K562 (cell line): ENCODE measurements at regions not wholly inside any gene's neighbourhood (a gene's known extent, or its start where the extent isn't known, plus 50 kb on each side); places are given as distances from the start of the nearest gene placed in this dataset.

Source experiments
- ATAC-seq: fragments of 200-7000 bp; cut with Tn5 transposase; 3 replicates; pipeline ENCODE4 v1.9.1; 2020; ENCODE audit warnings: moderate library complexity
- BruUV-seq: library from RNA; stranded (reverse); fragments of 400-500 nt; replicated peaks from 2 replicates; lab custom pipeline; 2021; lab: Mats Ljungman, UMichigan
- CTCF ChIA-PET: fragments of 300-600 bp; formaldehyde crosslinking; extraction: SDS; loops from one replicate; lab custom pipeline; 2021; ENCODE audit warnings: low intra/inter-chr PET ratio; lab: Yijun Ruan, JAX
- POLR2A ChIA-PET: fragments of 300-600, 350-650 bp; sonication (Branson Sonifier 250); formaldehyde crosslinking; extraction: SDS; loops from one replicate; lab custom pipeline; 2021; ENCODE audit warnings: antibody characterized with exemption, inconsistent platforms; lab: Yijun Ruan, JAX
- DNase-seq, 4 experiments: peaks; one replicate each; pipeline versions ENCODE4 v3.0.0 to v3.0.0-alpha.2; 2011 to 2018; ENCODE audit warnings: low spot score in 3 of 4, mixed read lengths in 3 of 4; ENCODE audit errors: extremely low read depth in 1 of 4
- FAIRE-seq: peaks from 2 replicates; lab custom pipeline; 2011; peaks lifted over from hg19 to GRCh38; lab: Jason Lieb, UNC
- H2AFZ ChIP-seq: 2 replicates; pipeline ENCODE4 v1.6.0; 2011; ENCODE audit warnings: low read depth, low read length, control low read depth, inconsistent platforms
- H3K27ac ChIP-seq: fragments of 200-600 bp; 3 replicates; pipeline ENCODE4 v1.8.0; 2011; ENCODE audit warnings: low read depth, mild to moderate bottlenecking, control low read depth, inconsistent platforms, low read length, moderate library complexity, mixed read lengths; ENCODE audit errors: extremely low read depth
- H3K27me3 ChIP-seq, 2 experiments: fragments of 300-600 bp in 1 of 2; 2 replicates in 1 of 2; 3 replicates in 1 of 2; pipeline versions ENCODE4 v1.6.0 to v1.8.0; 2011; ENCODE audit warnings: inconsistent platforms in 2 of 2, low read length in 2 of 2, mild to moderate bottlenecking in 1 of 2, mixed read lengths in 1 of 2, moderate library complexity in 1 of 2; ENCODE audit not compliant: control insufficient read depth in 2 of 2, insufficient read depth in 2 of 2
- H3K36me3 ChIP-seq: fragments of 300-600 bp; 3 replicates; pipeline ENCODE4 v1.8.0; 2011; ENCODE audit warnings: mild to moderate bottlenecking, low read length, inconsistent platforms; ENCODE audit not compliant: control insufficient read depth, insufficient read depth
- H3K4me1 ChIP-seq, 2 experiments: fragments of 200-600 bp in 1 of 2; replicated peaks in 1 of 2; 2 replicates in 1 of 2; 3 replicates in 1 of 2; pipeline versions ENCODE4 v1.5.1 to v1.8.0; 2011; ENCODE audit warnings: inconsistent platforms in 2 of 2, low read length in 2 of 2, mild to moderate bottlenecking in 1 of 2, mixed read lengths in 1 of 2, moderate library complexity in 1 of 2; ENCODE audit not compliant: control insufficient read depth in 2 of 2, insufficient read depth in 2 of 2
- H3K4me2 ChIP-seq: 2 replicates; pipeline ENCODE4 v1.6.1; 2011; ENCODE audit warnings: low read length, control low read depth, inconsistent platforms, mixed read lengths; ENCODE audit not compliant: insufficient read depth
- H3K4me3 ChIP-seq: fragments of 200-600 bp; sonication (generic), shearing (Covaris generic); 2 replicates; pipeline ENCODE4 v1.5.1; 2016; ENCODE audit warnings: control low read depth, inconsistent platforms
- H3K79me2 ChIP-seq: fragments of 200-600 bp; 3 replicates; pipeline ENCODE4 v1.8.0; 2011; ENCODE audit warnings: low read length, inconsistent platforms; ENCODE audit not compliant: control insufficient read depth, insufficient read depth
- H3K9ac ChIP-seq, 2 experiments: 2 replicates each; pipeline versions ENCODE4 v1.6.0 to v1.6.1; 2011; ENCODE audit warnings: low read depth in 2 of 2, low read length in 2 of 2, control low read depth in 1 of 2, inconsistent platforms in 1 of 2, mild to moderate bottlenecking in 1 of 2, mixed read lengths in 1 of 2; ENCODE audit not compliant: insufficient read depth in 1 of 2
- H3K9me1 ChIP-seq: one replicate; pipeline ENCODE4 v1.6.0; 2011; ENCODE audit warnings: inconsistent platforms, mild to moderate bottlenecking, low read length, moderate library complexity; ENCODE audit not compliant: control insufficient read depth, insufficient read depth
- H3K9me3 ChIP-seq: replicated peaks from 2 replicates; pipeline ENCODE4 v1.5.1; 2011; ENCODE audit warnings: low read depth, low read length, inconsistent platforms; ENCODE audit not compliant: control insufficient read depth, insufficient read depth
- H4K20me1 ChIP-seq: replicated peaks from 2 replicates; pipeline ENCODE4 v1.6.1; 2011; ENCODE audit warnings: low read length, inconsistent platforms, mixed read lengths; ENCODE audit not compliant: control insufficient read depth, insufficient read depth
- BRF1 ChIP-seq: IDR thresholded peaks from 3 replicates; pipeline ENCODE4 v1.6.1; 2011; ENCODE audit warnings: borderline replicate concordance, mild to moderate bottlenecking; ENCODE audit not compliant: insufficient read length; ENCODE audit errors: extremely low read depth
- CEBPB ChIP-seq: fragments of 450-650 bp; IDR thresholded peaks from 2 replicates; pipeline ENCODE4 v1.6.1; 2016; ENCODE audit warnings: missing genetic modification characterization, missing compliant biosample characterization
- CEBPG ChIP-seq, 3 experiments: fragments of 200-800 bp in 1 of 3; sonication (Bioruptor generic) in 1 of 3; sonication (generic) in 1 of 3; formaldehyde crosslinking in 1 of 3; IDR thresholded peaks in 2 of 3; conservative IDR thresholded peaks in 1 of 3; 2 replicates each; pipeline versions ENCODE4 v1.6.1 to v1.8.0; 2016 to 2022; ENCODE audit warnings: missing compliant biosample characterization in 2 of 3, missing genetic modification characterization in 2 of 3, mild to moderate bottlenecking in 1 of 3, missing genetic modification reagents in 1 of 3
- FOSL1 ChIP-seq: fragments of 200-800 bp; sonication (Bioruptor generic); conservative IDR thresholded peaks from 2 replicates; pipeline ENCODE4 v1.6.1; 2016; ENCODE audit warnings: missing genetic modification characterization, missing compliant biosample characterization
- HMGN3 ChIP-seq: IDR thresholded peaks from 2 replicates; pipeline ENCODE4 v1.6.1; 2011; ENCODE audit warnings: borderline replicate concordance, low read depth, mild to moderate bottlenecking, mixed read lengths, low read length; ENCODE audit not compliant: insufficient read length; ENCODE audit errors: extremely low read depth
- POLR2AphosphoS2 ChIP-seq: IDR thresholded peaks from 2 replicates; pipeline ENCODE4 v1.6.1; 2012; ENCODE audit warnings: low read length, improper control_type of control experiment
- SREBF1 ChIP-seq: fragments of 150-350 bp; IDR thresholded peaks from 2 replicates; pipeline ENCODE4 v1.6.1; 2014; ENCODE audit warnings: antibody characterized with exemption, low read depth, low read length, borderline replicate concordance
- STAT6 ChIP-seq: sonication (generic); formaldehyde crosslinking; IDR thresholded peaks from 2 replicates; pipeline ENCODE4 v1.8.1; 2023; ENCODE audit warnings: mild to moderate bottlenecking, missing genetic modification reagents
- ZNF133 ChIP-seq: fragments of 250-450 bp; sonication (Bioruptor Pico); IDR thresholded peaks from 2 replicates; pipeline ENCODE4 v1.4.0; 2020; ENCODE audit warnings: mild to moderate bottlenecking
- ZNF766 ChIP-seq: fragments of 200-800 bp; sonication (Bioruptor generic); conservative IDR thresholded peaks from 2 replicates; pipeline ENCODE4 v1.6.1; 2016; ENCODE audit warnings: missing genetic modification characterization, missing compliant biosample characterization
- WGBS: fragments of 100-300 bp; shearing (Covaris generic); methylation state at CpG from one replicate; pipeline ENCODE4 v1.1.6; 2016; ENCODE audit warnings: low coverage, mixed read lengths; ENCODE audit not compliant: insufficient coverage; ENCODE audit errors: missing lambda C conversion rate; 5-methylcytosine and 5-hydroxymethylcytosine counted together
- in situ Hi-C: fragments of 300-500 bp; cut with MboI; formaldehyde crosslinking; loops from 4 replicates; pipeline ENCODE4 v1.15.0; 2018; ENCODE audit warnings: inconsistent platforms, mixed read lengths
- intact Hi-C: fragments of 100-400 bp; cut with micrococcal nuclease; formaldehyde crosslinking; loops from 2 replicates; pipeline ENCODE4 v1.14.2; 2022

- TF ChIP-seq ZNF766 (CRISPR knock-in tag) (no peak), FOSL1 (tag) (no peak)
These were observed 399.0 kb downstream of the HGF start (continued) for GRCh38 chr7:81370822-81371221.

GRCh38 chr7:81367326-81367931 lies 402.4 kb downstream of the HGF start:
- CTCF ChIA-PET, result no interaction called here
- Histone ChIP-seq H2AFZ (no peak overlapping the region), H3K79me2 (no peaks in the 10 kb centered on the region), H3K27me3 (no peaks in the 10 kb centered on the region), H4K20me1 (no peaks in the 10 kb centered on the region), H3K4me2 (no peak overlapping the region), H3K9ac (no peak overlapping the region), H3K4me3 (no peak overlapping the region), H3K36me3 (no peaks in the 10 kb centered on the region), H3K9me1 (no peaks in the 10 kb centered on the region), H3K9me3 (no peaks in the 10 kb centered on the region), H3K27ac (no peak overlapping the region), H3K4me1 (no peaks in the 10 kb centered on the region)
- POLR2A ChIA-PET, result no interaction called here
- intact Hi-C loops (no loop called here), in situ Hi-C loops (no loop called here)
- BruUV-seq, result no TSS peak
- DNase-seq (no peak), ATAC-seq (no peak), FAIRE-seq (no peak)
- WGBS, result 26% methylated on average over 3 of the region's 3 CpGs
- TF ChIP-seq ZNF133 (CRISPR knock-in tag), result no peak
- peak; percentile 71 for TF ChIP-seq CEBPB (tag)
- no peak for TF ChIP-seq POLR2AphosphoS2
- TF ChIP-seq CEBPG (CRISPR knock-in tag; IDR thresholded peaks at IDR 0.05), result no peak
- TF ChIP-seq CEBPG (tag; conservative IDR thresholded peaks at IDR 0.05 in 1 of 2, IDR thresholded peaks at IDR 0.05 in 1 of 2), result peak in 1 of 2 experiments; percentile 81; a peak in 2 of 4 replicates
- TF ChIP-seq SREBF1, result no peak
- TF ChIP-seq HMGN3, result no peak
- no peak for TF ChIP-seq BRF1
- TF ChIP-seq STAT6, result no peak
